Tibial artery (tissue), 4 donors: ENCODE measurements at regions not wholly inside any gene's neighbourhood (a gene's known extent, or its start where the extent isn't known, plus 50 kb on each side); places are given as distances from the start of the nearest gene placed in this dataset.
A peak's percentile ranks its signal among the peaks of the same experiment; 100 is the strongest.

Experiments
- DNase-seq, 2 donors: peaks; one replicate each; pipeline ENCODE4 v3.0.0-alpha.2; 2019
- H3K27ac ChIP-seq, 2 donors: fragments of 200-600 bp; sonication (generic) in 1 of 2; 1 replicate in 1 of 2; 2 replicates in 1 of 2; pipeline ENCODE4 v1.5.1; 2018 to 2019; ENCODE audit warnings: mild to moderate bottlenecking in 1 of 2
- H3K27me3 ChIP-seq, 2 donors: fragments of 200-600 bp; sonication (generic) in 1 of 2; one replicate each; pipeline versions ENCODE4 v1.5.1 to v1.6.0; 2016 to 2019
- H3K36me3 ChIP-seq, 3 donors: fragments of 200-600 bp; sonication (generic) in 2 of 3; one replicate each; pipeline ENCODE4 v1.5.1; 2016 to 2019; ENCODE audit warnings: mild to moderate bottlenecking in 2 of 3
- H3K4me1 ChIP-seq, 4 donors: fragments of 200-600 bp; sonication (generic) in 2 of 4; 1 replicate in 3 of 4; 2 replicates in 1 of 4; pipeline ENCODE4 v1.5.1; 2016 to 2019
- H3K4me3 ChIP-seq, 2 donors: fragments of 200-600 bp; sonication (generic) in 1 of 2; 1 replicate in 1 of 2; 2 replicates in 1 of 2; pipeline ENCODE4 v1.5.1; 2018 to 2019; ENCODE audit warnings: mild to moderate bottlenecking in 2 of 2
- H3K9me3 ChIP-seq, 3 donors: fragments of 200-600 bp; sonication (generic) in 1 of 3; one replicate each; pipeline ENCODE4 v1.5.1; 2016 to 2019
- CTCF ChIP-seq, 2 experiments: fragments of 200-600 bp in 1 of 2; fragments of 450-650 bp in 1 of 2; IDR thresholded peaks; one replicate each; pipeline ENCODE4 v1.5.1; 2017 to 2019; ENCODE audit warnings: antibody characterized with exemption in 2 of 2, mild to moderate bottlenecking in 1 of 2, moderate library complexity in 1 of 2
- intact Hi-C: fragments of 100-400 bp; cut with DNase I; formaldehyde crosslinking; loops from one replicate; pipeline ENCODE4 v1.15.0; 2023; ENCODE audit warnings: low total_unique reads

- no peak for DNase-seq
- no peak overlapping the region for H3K27ac ChIP-seq
- peaks cover 0 to 9% of the 10 kb centered on the region in 2 donors for H3K27me3 ChIP-seq
- intact Hi-C loops, result no loop called here
- no peaks in the 10 kb centered on the region for H3K36me3 ChIP-seq
- no peaks in the 10 kb centered on the region for H3K4me1 ChIP-seq
- TF ChIP-seq CTCF (IDR thresholded peaks at IDR 0.05), result no peak
- no peaks in the 10 kb centered on the region for H3K9me3 ChIP-seq
- no peak overlapping the region for H3K4me3 ChIP-seq
Measured at GRCh38 chr10:131009791-131010190, 301.7 kb downstream of the TCERG1L start.

GRCh38 chr10:131010965-131011575 is 300.5 kb downstream of the TCERG1L start:
- no peaks in the 10 kb centered on the region for H3K36me3 ChIP-seq
- H3K4me1 ChIP-seq, result no peaks in the 10 kb centered on the region
- TF ChIP-seq CTCF (IDR thresholded peaks at IDR 0.05), result no peak
- peak in 1 of 2 donors; percentile 21 for DNase-seq
- no peaks in the 10 kb centered on the region for H3K9me3 ChIP-seq
- intact Hi-C loops, result no loop called here
- H3K4me3 ChIP-seq, result no peak overlapping the region
- peaks cover 0 to 9% of the 10 kb centered on the region in 2 donors for H3K27me3 ChIP-seq
- no peak overlapping the region for H3K27ac ChIP-seq

- no peak overlapping the region for H3K27ac ChIP-seq
- H3K4me1 ChIP-seq, result no peaks in the 10 kb centered on the region
- H3K9me3 ChIP-seq, result no peaks in the 10 kb centered on the region
- intact Hi-C loops, result no loop called here
- no peak for TF ChIP-seq CTCF (IDR thresholded peaks at IDR 0.05)
- no peak overlapping the region for H3K4me3 ChIP-seq
- no peaks in the 10 kb centered on the region for H3K36me3 ChIP-seq
- DNase-seq, result peak in 1 of 2 donors; percentile 50
- peaks cover 0 to 9% of the 10 kb centered on the region in 2 donors for H3K27me3 ChIP-seq
Measured at GRCh38 chr10:131011936-131012640, 299.4 kb downstream of the TCERG1L start.

- H3K27me3 ChIP-seq, result peaks cover 0 to 9% of the 10 kb centered on the region in 2 donors
- no peak overlapping the region for H3K4me3 ChIP-seq
- no peaks in the 10 kb centered on the region for H3K4me1 ChIP-seq
- intact Hi-C loops, result no loop called here
- H3K9me3 ChIP-seq, result no peaks in the 10 kb centered on the region
- DNase-seq, result peak in 1 of 2 donors; percentile 54
- TF ChIP-seq CTCF (IDR thresholded peaks at IDR 0.05), result no peak
- H3K27ac ChIP-seq, result no peak overlapping the region
- H3K36me3 ChIP-seq, result no peaks in the 10 kb centered on the region
Measured at GRCh38 chr10:131012641-131012985, 298.9 kb downstream of the TCERG1L start.

GRCh38 chr10:131013281-131013912 is 298.1 kb downstream of the TCERG1L start:
- no peak overlapping the region for H3K4me3 ChIP-seq
- peak in 1 of 2 donors; percentile 60 for DNase-seq
- intact Hi-C loops, result no loop called here
- no peaks in the 10 kb centered on the region for H3K9me3 ChIP-seq
- H3K27me3 ChIP-seq, result peaks cover 0 to 9% of the 10 kb centered on the region in 2 donors
- no peak overlapping the region for H3K27ac ChIP-seq
- no peaks in the 10 kb centered on the region for H3K36me3 ChIP-seq
- TF ChIP-seq CTCF (IDR thresholded peaks at IDR 0.05), result no peak
- H3K4me1 ChIP-seq, result no peaks in the 10 kb centered on the region
